Right lobe of liver (tissue), 6 donors: ENCODE measurements at regions not wholly inside any gene's neighbourhood (a gene's known extent, or its start where the extent isn't known, plus 50 kb on each side); places are given as distances from the start of the nearest gene placed in this dataset.

Experiments
- ATAC-seq, 4 donors: fragments of 200-7000 bp; cut with Tn5 transposase; one replicate each; pipeline ENCODE4 v1.9.1; 2020; ENCODE audit warnings: mild to moderate bottlenecking in 4 of 4, moderate library complexity in 4 of 4
- DNase-seq, 3 donors: peaks; one replicate each; pipeline ENCODE4 v3.0.0-alpha.2; 2020
- H3K27ac ChIP-seq, 3 donors: fragments of 200-600 bp; one replicate each; pipeline ENCODE4 v1.8.0; 2022
- H3K27me3 ChIP-seq, 2 donors: fragments of 200-600 bp; one replicate each; pipeline ENCODE4 v1.8.0; 2022
- H3K36me3 ChIP-seq, 4 donors: fragments of 200-600 bp; sonication (generic) in 1 of 4; one replicate each; pipeline versions ENCODE4 v1.5.1 to v1.8.0; 2017 to 2022; ENCODE audit warnings: control low read depth in 1 of 4
- H3K4me1 ChIP-seq, 4 donors: fragments of 200-600 bp; sonication (generic) in 1 of 4; one replicate each; pipeline versions ENCODE4 v1.5.1 to v1.8.0; 2017 to 2022; ENCODE audit warnings: control low read depth in 1 of 4
- H3K4me3 ChIP-seq, 3 donors: fragments of 200-600 bp; one replicate each; pipeline ENCODE4 v1.8.0; 2022
- H3K9me3 ChIP-seq, 4 donors: fragments of 200-600 bp; sonication (generic) in 1 of 4; one replicate each; pipeline versions ENCODE4 v1.5.1 to v1.8.0; 2017 to 2022; ENCODE audit warnings: control low read depth in 1 of 4
- POLR2A ChIP-seq: fragments of 450-650 bp; IDR thresholded peaks from one replicate; pipeline ENCODE4 v1.6.1; 2017; ENCODE audit warnings: antibody characterized with exemption, mild to moderate bottlenecking
- WGBS: methylation state at CpG from one replicate; pipeline ENCODE4 v1.1.6; 2018; ENCODE audit warnings: low coverage, low lambda C conversion rate; ENCODE audit not compliant: insufficient coverage; ENCODE audit errors: missing lambda C conversion rate; 5-methylcytosine and 5-hydroxymethylcytosine counted together
- intact Hi-C, 2 donors: fragments of 100-400 bp; cut with DNase I; formaldehyde crosslinking; loops; one replicate each; pipeline versions ENCODE4 v1.11.2 to v1.14.1; 2022
- TF ChIP-seq, protein P1 (sequence below), 4 donors: fragments of 200-600 bp in 3 of 4; fragments of 450-650 bp in 1 of 4; IDR thresholded peaks; one replicate each; pipeline versions ENCODE4 v1.5.1 to v1.8.0; 2016 to 2022; ENCODE audit warnings: antibody characterized with exemption in 4 of 4, mild to moderate bottlenecking in 2 of 4
- donor health status: DM: no; HTN: yes; CAD: no.
- donor health status: DM: no; HTN: no; CAD: no.
- donor health status: DM: no; HTN: no; CAD: no.
- donor health status: DM: no; HTN: yes; CAD: no.
- donor health status: DM: no; HTN: yes; CAD: no.

DNA sequence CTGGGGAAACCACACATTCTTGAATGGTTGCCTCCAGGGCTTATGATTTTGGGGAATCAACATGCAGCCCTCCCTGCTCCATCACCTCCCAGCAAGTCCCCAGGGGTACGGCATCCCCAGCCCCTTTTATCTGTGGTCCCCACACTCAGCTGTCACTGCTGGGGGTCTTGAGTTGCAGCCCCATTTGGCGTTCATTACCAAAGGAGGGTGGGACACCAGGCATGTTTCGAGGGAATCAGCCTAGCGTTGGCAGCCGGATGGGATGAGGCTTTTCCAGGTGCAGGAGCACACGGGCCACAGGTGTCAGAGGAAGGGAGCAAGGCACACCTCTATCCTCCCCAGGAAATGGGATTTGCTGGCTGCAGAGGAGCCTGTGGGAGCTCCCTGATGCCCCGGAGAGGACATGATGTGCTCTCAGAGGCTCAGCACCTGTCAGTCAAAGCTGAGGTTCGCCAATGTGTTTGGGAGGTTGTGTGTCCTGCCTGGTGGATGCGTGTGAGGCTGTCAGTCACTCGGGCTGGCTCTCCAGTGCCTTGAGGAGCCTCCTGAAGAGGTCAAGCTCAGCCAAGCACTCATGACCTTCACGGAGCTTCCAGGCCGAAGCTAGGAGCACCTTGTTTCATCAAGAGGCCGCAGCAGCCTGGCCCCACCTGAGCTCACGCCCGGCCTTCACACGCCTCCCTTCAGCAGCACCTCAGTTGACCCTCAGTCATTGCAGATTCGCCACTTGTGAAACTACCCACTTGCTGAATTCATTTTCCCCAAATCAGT is 95.0 kb downstream of the ERMARD start:
- DNase-seq (no peak), ATAC-seq (no peak)
- Histone ChIP-seq H3K4me3 (no peak overlapping the region), H3K9me3 (no peaks in the 10 kb centered on the region), H3K27ac (no peak overlapping the region), H3K36me3 (no peaks in the 10 kb centered on the region), H3K4me1 (no peaks in the 10 kb centered on the region), H3K27me3 (no peaks in the 10 kb centered on the region)
- intact Hi-C loops, result no loop called here
- TF ChIP-seq, protein P1, sequence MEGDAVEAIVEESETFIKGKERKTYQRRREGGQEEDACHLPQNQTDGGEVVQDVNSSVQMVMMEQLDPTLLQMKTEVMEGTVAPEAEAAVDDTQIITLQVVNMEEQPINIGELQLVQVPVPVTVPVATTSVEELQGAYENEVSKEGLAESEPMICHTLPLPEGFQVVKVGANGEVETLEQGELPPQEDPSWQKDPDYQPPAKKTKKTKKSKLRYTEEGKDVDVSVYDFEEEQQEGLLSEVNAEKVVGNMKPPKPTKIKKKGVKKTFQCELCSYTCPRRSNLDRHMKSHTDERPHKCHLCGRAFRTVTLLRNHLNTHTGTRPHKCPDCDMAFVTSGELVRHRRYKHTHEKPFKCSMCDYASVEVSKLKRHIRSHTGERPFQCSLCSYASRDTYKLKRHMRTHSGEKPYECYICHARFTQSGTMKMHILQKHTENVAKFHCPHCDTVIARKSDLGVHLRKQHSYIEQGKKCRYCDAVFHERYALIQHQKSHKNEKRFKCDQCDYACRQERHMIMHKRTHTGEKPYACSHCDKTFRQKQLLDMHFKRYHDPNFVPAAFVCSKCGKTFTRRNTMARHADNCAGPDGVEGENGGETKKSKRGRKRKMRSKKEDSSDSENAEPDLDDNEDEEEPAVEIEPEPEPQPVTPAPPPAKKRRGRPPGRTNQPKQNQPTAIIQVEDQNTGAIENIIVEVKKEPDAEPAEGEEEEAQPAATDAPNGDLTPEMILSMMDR (IDR thresholded peaks at IDR 0.05), result no peak
- no peak for TF ChIP-seq POLR2A
- WGBS, result 73% methylated on average over 2 of the region's 17 CpGs

DNA sequence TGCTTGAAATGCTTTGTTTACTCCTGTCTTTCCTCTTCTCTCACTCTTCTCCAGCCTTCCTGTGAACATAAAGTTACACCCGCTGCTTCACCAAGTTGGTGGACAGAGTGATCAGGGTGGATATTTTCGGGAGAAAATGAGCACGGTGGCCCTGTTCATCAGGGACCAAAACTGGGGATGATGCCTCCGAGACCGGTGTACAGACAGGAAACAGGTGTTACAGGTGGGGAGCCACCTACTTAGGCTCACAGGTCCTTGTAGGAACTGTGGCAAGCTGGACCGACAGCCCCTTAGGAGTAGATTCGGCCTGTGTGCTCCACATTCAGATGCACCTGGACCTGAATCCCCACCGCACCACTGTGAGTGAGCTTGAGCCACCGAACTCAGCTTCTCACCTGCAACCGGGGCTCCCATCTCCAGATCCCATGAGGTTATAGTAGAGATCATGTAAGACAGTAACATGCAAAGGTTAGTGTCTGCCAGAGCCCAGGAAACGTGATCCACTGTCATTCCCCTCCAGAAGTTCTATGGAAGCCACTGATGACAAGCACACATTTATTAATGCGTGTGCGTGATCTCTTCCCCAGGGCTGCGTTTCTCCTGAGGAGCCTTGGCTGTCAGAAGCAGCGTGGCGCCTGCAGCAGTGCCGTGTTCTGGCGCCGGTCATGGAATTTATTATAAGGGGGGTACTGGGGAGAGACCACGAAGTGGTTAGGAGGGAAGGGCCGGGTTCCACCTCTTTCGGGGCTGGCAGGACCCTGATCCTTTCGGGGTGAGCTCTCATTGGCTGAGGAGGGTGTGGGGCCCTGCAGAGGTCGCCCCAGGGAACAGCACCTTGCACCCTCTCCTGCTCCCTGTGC is 94.2 kb downstream of the ERMARD start:
- WGBS, result 75% methylated on average over 10 of the region's 24 CpGs
- H3K4me1 ChIP-seq, result no peaks in the 10 kb centered on the region
- no peak overlapping the region for H3K27ac ChIP-seq
- intact Hi-C loops, result no loop called here
- H3K9me3 ChIP-seq, result no peaks in the 10 kb centered on the region
- no peak for TF ChIP-seq POLR2A
- TF ChIP-seq, protein P1 (IDR thresholded peaks at IDR 0.05), result no peak
- H3K36me3 ChIP-seq, result no peaks in the 10 kb centered on the region
- peak in 1 of 3 donors; percentile 33 for DNase-seq
- ATAC-seq, result no peak
- no peak overlapping the region for H3K4me3 ChIP-seq
- H3K27me3 ChIP-seq, result no peaks in the 10 kb centered on the region

DNA sequence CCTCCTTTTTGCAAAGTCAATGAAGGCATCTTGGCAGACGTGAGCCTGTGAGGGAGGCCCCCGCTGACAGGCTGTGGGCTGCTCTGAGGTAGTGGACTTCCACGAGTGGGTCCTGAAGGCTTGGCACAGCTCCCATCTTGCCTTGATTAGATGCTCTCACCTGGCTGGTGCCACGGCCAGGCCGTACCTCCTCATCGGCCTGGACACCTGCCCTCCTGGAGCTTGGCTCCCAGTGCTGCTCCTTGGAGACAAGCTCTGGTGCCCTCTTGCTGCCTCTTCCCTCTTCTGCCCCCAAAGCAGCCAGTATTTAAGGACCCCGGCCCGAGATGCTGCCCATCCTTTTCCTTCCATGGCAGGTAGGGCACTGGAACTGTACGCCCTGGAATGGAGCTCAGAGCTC is 93.5 kb downstream of the ERMARD start:
- H3K4me3 ChIP-seq, result no peak overlapping the region
- no CpG with 5 or more reads among the region's 9 CpGs for WGBS
- H3K36me3 ChIP-seq, result no peaks in the 10 kb centered on the region
- no peaks in the 10 kb centered on the region for H3K4me1 ChIP-seq
- intact Hi-C loops, result no loop called here
- ATAC-seq, result no peak
- no peak overlapping the region for H3K27ac ChIP-seq
- no peaks in the 10 kb centered on the region for H3K9me3 ChIP-seq
- no peak for TF ChIP-seq POLR2A
- TF ChIP-seq, protein P1 (IDR thresholded peaks at IDR 0.05), result no peak
- no peaks in the 10 kb centered on the region for H3K27me3 ChIP-seq
- peak in 1 of 3 donors; percentile 28 for DNase-seq

DNA sequence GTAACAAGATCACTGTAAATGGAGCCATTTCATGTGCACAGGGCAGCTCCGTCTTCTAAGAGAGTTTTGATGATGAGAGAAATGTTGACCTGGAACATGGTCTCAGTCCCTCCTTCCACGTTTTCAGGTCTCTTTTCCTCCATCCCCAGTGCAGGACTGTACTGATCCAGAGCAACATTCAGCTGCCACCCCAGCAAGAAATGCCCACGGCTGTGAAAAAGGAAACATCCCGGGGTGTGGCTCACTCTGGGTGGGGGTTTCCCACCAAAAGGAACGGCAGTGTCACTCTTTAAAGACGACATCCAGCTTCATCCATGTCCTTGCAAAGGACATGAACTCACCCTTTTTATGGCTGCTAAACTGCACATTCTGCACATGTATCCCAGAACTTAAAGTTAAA is 92.6 kb downstream of the ERMARD start:
- 33% methylated on average over 5 of the region's 6 CpGs for WGBS
- Histone ChIP-seq H3K36me3 (no peaks in the 10 kb centered on the region), H3K4me1 (no peaks in the 10 kb centered on the region), H3K4me3 (no peak overlapping the region), H3K27ac (no peak overlapping the region), H3K27me3 (no peaks in the 10 kb centered on the region), H3K9me3 (no peaks in the 10 kb centered on the region)
- TF ChIP-seq POLR2A, result no peak
- TF ChIP-seq, protein P1 (IDR thresholded peaks at IDR 0.05), result no peak
- intact Hi-C loops, result no loop called here
- DNase-seq (no peak), ATAC-seq (no peak)
